T-helper 1 cell treated with Interleukin-12 subunit alpha and Interleukin-12 subunit beta and Interleukin-4 antibody, amounts not matched to agents 30 μg/mL and 1 μg/mL, for 36 hours (primary cell): ENCODE measurements at regions not wholly inside any gene's neighbourhood (a gene's known extent, or its start where the extent isn't known, plus 50 kb on each side); places are given as distances from the start of the nearest gene placed in this dataset.
"Not testable (repeated sequence)": the region's sequence is repeated elsewhere in the genome, so short reads cannot be mapped to it uniquely, and the experiment has no call there.

ENCODE experiments used
- H3K27ac Mint-ChIP-seq: one replicate; pipeline ENCODE4 v1.8.0; 2021; ENCODE audit warnings: mild to moderate bottlenecking, mixed read lengths
- H3K27me3 Mint-ChIP-seq: one replicate; pipeline ENCODE4 v1.8.0; 2021; ENCODE audit warnings: low read depth, mixed read lengths
- H3K36me3 Mint-ChIP-seq: one replicate; pipeline ENCODE4 v1.8.0; 2021; ENCODE audit warnings: low read depth, mixed read lengths
- H3K4me1 Mint-ChIP-seq: one replicate; pipeline ENCODE4 v1.8.0; 2021; ENCODE audit warnings: low read depth, mixed read lengths
- H3K4me3 Mint-ChIP-seq: one replicate; pipeline ENCODE4 v1.8.0; 2021; ENCODE audit warnings: mild to moderate bottlenecking, moderate library complexity, mixed read lengths
- H3K9me3 Mint-ChIP-seq: one replicate; pipeline ENCODE4 v1.8.0; 2021; ENCODE audit warnings: mixed read lengths

GRCh38 chr9:113677569-113677968 is 198.5 kb upstream of the ZNF618 start:
- Mint-ChIP-seq H3K4me1 (no peaks in the 10 kb centered on the region), H3K9me3 (no peaks in the 10 kb centered on the region), H3K27ac (no peak overlapping the region), H3K36me3 (no peaks in the 10 kb centered on the region), H3K4me3 (no peak overlapping the region), H3K27me3 (peaks cover 27% of the 10 kb centered on the region)

GRCh38 chr9:113678119-113678858 is 197.8 kb upstream of the ZNF618 start:
- no peaks in the 10 kb centered on the region for H3K36me3 Mint-ChIP-seq
- no peaks in the 10 kb centered on the region for H3K4me1 Mint-ChIP-seq
- H3K27me3 Mint-ChIP-seq, result peaks cover 29% of the 10 kb centered on the region

GRCh38 chr9:113678859-113679256 is 197.3 kb upstream of the ZNF618 start:
- Mint-ChIP-seq H3K4me1 (no peaks in the 10 kb centered on the region), H3K9me3 (no peaks in the 10 kb centered on the region), H3K4me3 (no peak overlapping the region), H3K27me3 (peaks cover 31% of the 10 kb centered on the region), H3K36me3 (no peaks in the 10 kb centered on the region), H3K27ac (no peak overlapping the region)

More at GRCh38 chr9:113678119-113678858, 197.8 kb upstream of the ZNF618 start:
- Mint-ChIP-seq H3K4me3 (no peak overlapping the region), H3K27ac (no peak overlapping the region), H3K9me3 (no peaks in the 10 kb centered on the region)

GRCh38 chr9:113682297-113682771 is 193.8 kb upstream of the ZNF618 start:
- no peak overlapping the region for H3K27ac Mint-ChIP-seq
- H3K27me3 Mint-ChIP-seq, result peaks cover 48% of the 10 kb centered on the region
- H3K4me1 Mint-ChIP-seq, result no peaks in the 10 kb centered on the region
- no peaks in the 10 kb centered on the region for H3K9me3 Mint-ChIP-seq
- H3K36me3 Mint-ChIP-seq, result no peaks in the 10 kb centered on the region
- H3K4me3 Mint-ChIP-seq, result no peak overlapping the region

- not testable (repeated sequence) for H3K36me3 Mint-ChIP-seq, H3K9me3 Mint-ChIP-seq, H3K4me1 Mint-ChIP-seq, H3K27ac Mint-ChIP-seq, H3K4me3 Mint-ChIP-seq
- H3K27me3 Mint-ChIP-seq, result peaks cover 61% of the 10 kb centered on the region
Measured at GRCh38 chr9:113685636-113686035, 190.5 kb upstream of the ZNF618 start.

GRCh38 chr9:113687107-113687679 is 188.9 kb upstream of the ZNF618 start:
- no peak overlapping the region for H3K27ac Mint-ChIP-seq

GRCh38 chr9:113687680-113688371 is 188.3 kb upstream of the ZNF618 start:
- Mint-ChIP-seq H3K27me3 (peaks cover 49% of the 10 kb centered on the region), H3K4me1 (no peaks in the 10 kb centered on the region), H3K4me3 (no peak overlapping the region), H3K36me3 (no peaks in the 10 kb centered on the region), H3K27ac (no peak overlapping the region), H3K9me3 (no peaks in the 10 kb centered on the region)

More at GRCh38 chr9:113687107-113687679, 188.9 kb upstream of the ZNF618 start:
- Mint-ChIP-seq H3K4me1 (no peaks in the 10 kb centered on the region), H3K9me3 (no peaks in the 10 kb centered on the region), H3K27me3 (peaks cover 55% of the 10 kb centered on the region), H3K4me3 (no peak overlapping the region), H3K36me3 (no peaks in the 10 kb centered on the region)

GRCh38 chr9:113690055-113690740 is 185.9 kb upstream of the ZNF618 start:
- no peak overlapping the region for H3K4me3 Mint-ChIP-seq
- no peaks in the 10 kb centered on the region for H3K36me3 Mint-ChIP-seq
- no peaks in the 10 kb centered on the region for H3K4me1 Mint-ChIP-seq
- no peak overlapping the region for H3K27ac Mint-ChIP-seq
- H3K9me3 Mint-ChIP-seq, result no peaks in the 10 kb centered on the region
- H3K27me3 Mint-ChIP-seq, result peaks cover 42% of the 10 kb centered on the region

GRCh38 chr9:113692256-113692655 is 183.9 kb upstream of the ZNF618 start:
- H3K9me3 Mint-ChIP-seq, result no peaks in the 10 kb centered on the region
- H3K4me3 Mint-ChIP-seq, result no peak overlapping the region
- no peaks in the 10 kb centered on the region for H3K36me3 Mint-ChIP-seq
- H3K27me3 Mint-ChIP-seq, result peaks cover 28% of the 10 kb centered on the region
- peaks cover 5% of the 10 kb centered on the region for H3K4me1 Mint-ChIP-seq
- H3K27ac Mint-ChIP-seq, result no peak overlapping the region

GRCh38 chr9:113694912-113695311 is 181.2 kb upstream of the ZNF618 start:
- Mint-ChIP-seq H3K27ac (no peak overlapping the region), H3K27me3 (peaks cover 9% of the 10 kb centered on the region), H3K4me1 (peaks cover 5% of the 10 kb centered on the region), H3K36me3 (no peaks in the 10 kb centered on the region), H3K9me3 (no peaks in the 10 kb centered on the region), H3K4me3 (no peak overlapping the region)

- Mint-ChIP-seq H3K4me3 (no peak overlapping the region), H3K27ac (no peak overlapping the region), H3K9me3 (no peaks in the 10 kb centered on the region), H3K27me3 (peaks cover 8% of the 10 kb centered on the region), H3K4me1 (peaks cover 5% of the 10 kb centered on the region), H3K36me3 (no peaks in the 10 kb centered on the region)
Measured at GRCh38 chr9:113695440-113695851, 180.7 kb upstream of the ZNF618 start.

- no peak overlapping the region for H3K4me3 Mint-ChIP-seq
- no peaks in the 10 kb centered on the region for H3K36me3 Mint-ChIP-seq
- no peak overlapping the region for H3K27ac Mint-ChIP-seq
- peaks cover 5% of the 10 kb centered on the region for H3K4me1 Mint-ChIP-seq
- peaks cover 8% of the 10 kb centered on the region for H3K27me3 Mint-ChIP-seq
- no peaks in the 10 kb centered on the region for H3K9me3 Mint-ChIP-seq
Measured at GRCh38 chr9:113695901-113696300, 180.2 kb upstream of the ZNF618 start.

- H3K27me3 Mint-ChIP-seq, result no peaks in the 10 kb centered on the region
- no peaks in the 10 kb centered on the region for H3K4me1 Mint-ChIP-seq
- H3K36me3 Mint-ChIP-seq, result no peaks in the 10 kb centered on the region
- peaks cover 5% of the 10 kb centered on the region for H3K9me3 Mint-ChIP-seq
- no peak overlapping the region for H3K27ac Mint-ChIP-seq
- no peak overlapping the region for H3K4me3 Mint-ChIP-seq
Measured at GRCh38 chr9:113701774-113702755, 174.0 kb upstream of the ZNF618 start.
